Naive thymus-derived CD4-positive, alpha-beta T cell (primary cell): ENCODE measurements at regions not wholly inside any gene's neighbourhood (a gene's known extent, or its start where the extent isn't known, plus 50 kb on each side); places are given as distances from the start of the nearest gene placed in this dataset.

Source experiments
- ATAC-seq: fragments of 150-1000 bp; cut with Tn5 transposase; 2 replicates; pipeline ENCODE4 v1.10.0; 2021; ENCODE audit warnings: mild to moderate bottlenecking, moderate library complexity
- CTCF ChIA-PET: fragments of 350-600 bp; sonication (Branson Sonifier 250); formaldehyde crosslinking; loops from one replicate; lab custom pipeline; 2021; ENCODE audit warnings: antibody characterized with exemption; lab: Charles Lee
- POLR2A ChIA-PET: fragments of 350-600 bp; sonication (Branson Sonifier 250); formaldehyde crosslinking; loops from one replicate; lab custom pipeline; 2021; ENCODE audit warnings: antibody characterized with exemption, inconsistent platforms; lab: Charles Lee
- DNase-seq, 9 donors: peaks; one replicate each; pipeline versions ENCODE4 v3.0.0 to v3.0.0-alpha.2; 2020 to 2022; ENCODE audit warnings: mixed read lengths in 1 of 9
- H3K27ac ChIP-seq: one replicate; pipeline ENCODE4 v1.7.0; 2013; ENCODE audit warnings: mild to moderate bottlenecking, low read depth, low read length, moderate library complexity
- H3K27me3 ChIP-seq, 2 donors: one replicate each; pipeline ENCODE4 v1.7.0; 2013; ENCODE audit warnings: low read length in 2 of 2, mild to moderate bottlenecking in 2 of 2, moderate library complexity in 2 of 2; ENCODE audit not compliant: control insufficient read depth in 2 of 2, insufficient read depth in 2 of 2
- H3K36me3 ChIP-seq, 3 experiments: 1 replicate in 2 of 3; 2 replicates in 1 of 3; pipeline ENCODE4 v1.7.0; 2013; ENCODE audit warnings: low read length in 3 of 3, mild to moderate bottlenecking in 3 of 3, moderate library complexity in 1 of 3; ENCODE audit not compliant: insufficient read depth in 3 of 3, control insufficient read depth in 2 of 3
- H3K4me1 ChIP-seq, 2 donors: one replicate each; pipeline ENCODE4 v1.7.0; 2013; ENCODE audit warnings: low read length in 2 of 2, mild to moderate bottlenecking in 2 of 2, moderate library complexity in 1 of 2; ENCODE audit not compliant: control insufficient read depth in 2 of 2, insufficient read depth in 2 of 2
- H3K4me3 ChIP-seq: 2 replicates; pipeline ENCODE4 v1.7.0; 2013; ENCODE audit warnings: mild to moderate bottlenecking, low read length
- H3K9me3 ChIP-seq, 3 experiments: 1 replicate in 2 of 3; 2 replicates in 1 of 3; pipeline ENCODE4 v1.7.0; 2013; ENCODE audit warnings: low read length in 3 of 3; ENCODE audit not compliant: control insufficient read depth in 2 of 3
- H3K27ac Mint-ChIP-seq, 9 donors: one replicate each; pipeline ENCODE4 v1.8.0; 2020 to 2022; ENCODE audit warnings: mixed read lengths in 9 of 9, mild to moderate bottlenecking in 8 of 9, moderate library complexity in 5 of 9, inconsistent platforms in 2 of 9
- H3K27me3 Mint-ChIP-seq, 5 donors: one replicate each; pipeline ENCODE4 v1.8.0; 2021 to 2022; ENCODE audit warnings: mixed read lengths in 5 of 5, mild to moderate bottlenecking in 1 of 5
- H3K36me3 Mint-ChIP-seq, 5 donors: one replicate each; pipeline ENCODE4 v1.8.0; 2020 to 2022; ENCODE audit warnings: mixed read lengths in 5 of 5, mild to moderate bottlenecking in 3 of 5, inconsistent platforms in 1 of 5
- H3K4me1 Mint-ChIP-seq, 7 donors: one replicate each; pipeline ENCODE4 v1.8.0; 2020 to 2022; ENCODE audit warnings: mixed read lengths in 7 of 7, mild to moderate bottlenecking in 3 of 7, inconsistent platforms in 1 of 7
- H3K4me3 Mint-ChIP-seq, 10 donors: one replicate each; pipeline ENCODE4 v1.8.0; 2020 to 2022; ENCODE audit warnings: mild to moderate bottlenecking in 10 of 10, mixed read lengths in 10 of 10, moderate library complexity in 6 of 10, inconsistent platforms in 2 of 10
- H3K9me3 Mint-ChIP-seq, 11 donors: one replicate each; pipeline ENCODE4 v1.8.0; 2020 to 2022; ENCODE audit warnings: mixed read lengths in 11 of 11, mild to moderate bottlenecking in 4 of 11, inconsistent platforms in 1 of 11, moderate library complexity in 1 of 11
- intact Hi-C, 2 donors: fragments of 100-400 bp; cut with micrococcal nuclease; formaldehyde crosslinking; loops; one replicate each; pipeline ENCODE4 v1.15.1; 2023

- CTCF ChIA-PET, result no interaction called here
- H3K27me3 Mint-ChIP-seq, result peaks cover 0 to 26% (median 22%) of the 10 kb centered on the region in 5 donors
- no peak overlapping the region for H3K27ac Mint-ChIP-seq
- no peak overlapping the region for H3K4me3 Mint-ChIP-seq
- ATAC-seq (no peak), DNase-seq (no peak)
- Histone ChIP-seq H3K4me1 (no peaks in the 10 kb centered on the region), H3K27ac (no peak overlapping the region), H3K4me3 (no peak overlapping the region), H3K27me3 (no peaks in the 10 kb centered on the region), H3K9me3 (no peaks in the 10 kb centered on the region), H3K36me3 (no peaks in the 10 kb centered on the region)
- H3K4me1 Mint-ChIP-seq, result no peaks in the 10 kb centered on the region
- intact Hi-C loops, result no loop called here
- H3K36me3 Mint-ChIP-seq, result peaks cover 0 to 11% (median 0%) of the 10 kb centered on the region in 5 donors
- H3K9me3 Mint-ChIP-seq, result peaks cover 0 to 31% (median 10%) of the 10 kb centered on the region in 11 donors
- POLR2A ChIA-PET, result no interaction called here
Measured at GRCh38 chr11:15672825-15673224, 558.1 kb downstream of the INSC start.

GRCh38 chr11:15673408-15673831 is 558.7 kb downstream of the INSC start:
- Histone ChIP-seq H3K36me3 (no peaks in the 10 kb centered on the region), H3K27me3 (no peaks in the 10 kb centered on the region), H3K4me3 (no peak overlapping the region), H3K9me3 (no peaks in the 10 kb centered on the region), H3K4me1 (no peaks in the 10 kb centered on the region), H3K27ac (no peak overlapping the region)
- intact Hi-C loops, result no loop called here
- peaks cover 0 to 36% (median 10%) of the 10 kb centered on the region in 11 donors for H3K9me3 Mint-ChIP-seq
- H3K36me3 Mint-ChIP-seq, result peaks cover 0 to 11% (median 0%) of the 10 kb centered on the region in 5 donors
- no peaks in the 10 kb centered on the region for H3K4me1 Mint-ChIP-seq
- ATAC-seq (no peak), DNase-seq (no peak)
- POLR2A ChIA-PET, result no interaction called here
- no peak overlapping the region for H3K27ac Mint-ChIP-seq
- CTCF ChIA-PET, result no interaction called here
- no peak overlapping the region for H3K4me3 Mint-ChIP-seq
- peaks cover 0 to 26% (median 22%) of the 10 kb centered on the region in 5 donors for H3K27me3 Mint-ChIP-seq

GRCh38 chr11:15674756-15675155 is 560.0 kb downstream of the INSC start:
- Mint-ChIP-seq H3K36me3 (peaks cover 0 to 11% (median 0%) of the 10 kb centered on the region in 5 donors), H3K27ac (no peak overlapping the region), H3K27me3 (peaks cover 0 to 26% (median 19%) of the 10 kb centered on the region in 5 donors), H3K4me1 (no peaks in the 10 kb centered on the region), H3K4me3 (no peak overlapping the region), H3K9me3 (peaks cover 0 to 42% (median 10%) of the 10 kb centered on the region in 11 donors)
- Histone ChIP-seq H3K4me1 (no peaks in the 10 kb centered on the region), H3K36me3 (no peaks in the 10 kb centered on the region), H3K4me3 (no peak overlapping the region), H3K9me3 (no peaks in the 10 kb centered on the region), H3K27ac (no peak overlapping the region), H3K27me3 (no peaks in the 10 kb centered on the region)
- no peak for ATAC-seq
- DNase-seq, result no peak
- CTCF ChIA-PET, result interaction anchor here (0.8 kb wide), 1 partner anchor 504 kb away, joined by 3 read pairs; no protein-coding TSS in a partner anchor
- intact Hi-C loops, result no loop called here
- POLR2A ChIA-PET, result no interaction called here

- CTCF ChIA-PET, result no interaction called here
- no peaks in the 10 kb centered on the region for H3K4me1 Mint-ChIP-seq
- DNase-seq, result no peak
Measured at GRCh38 chr11:15675683-15676082, 561.0 kb downstream of the INSC start.

GRCh38 chr11:15677181-15677580 is 562.5 kb downstream of the INSC start:
- no peak overlapping the region for H3K27ac Mint-ChIP-seq
- CTCF ChIA-PET, result no interaction called here
- POLR2A ChIA-PET, result no interaction called here
- H3K27me3 Mint-ChIP-seq, result peaks cover 0 to 8% (median 8%) of the 10 kb centered on the region in 5 donors
- peaks cover 0 to 42% (median 8%) of the 10 kb centered on the region in 11 donors for H3K9me3 Mint-ChIP-seq
- no peak overlapping the region for H3K4me3 Mint-ChIP-seq
- no peaks in the 10 kb centered on the region for H3K36me3 ChIP-seq
- no peaks in the 10 kb centered on the region for H3K27me3 ChIP-seq
- H3K4me3 ChIP-seq, result no peak overlapping the region
- DNase-seq (no peak), ATAC-seq (no peak)
- H3K36me3 Mint-ChIP-seq, result peaks cover 0 to 5% (median 0%) of the 10 kb centered on the region in 5 donors
- H3K27ac ChIP-seq, result no peak overlapping the region
- no peaks in the 10 kb centered on the region for H3K9me3 ChIP-seq
- intact Hi-C loops, result no loop called here
- H3K4me1 ChIP-seq, result no peaks in the 10 kb centered on the region
- H3K4me1 Mint-ChIP-seq, result no peaks in the 10 kb centered on the region

More at GRCh38 chr11:15675683-15676082, 561.0 kb downstream of the INSC start:
- ATAC-seq, result no peak
- H3K4me3 ChIP-seq, result no peak overlapping the region
- Mint-ChIP-seq H3K36me3 (peaks cover 0 to 11% (median 0%) of the 10 kb centered on the region in 5 donors), H3K27me3 (peaks cover 2 to 19% (median 11%) of the 10 kb centered on the region in 5 donors), H3K4me3 (no peak overlapping the region), H3K27ac (no peak overlapping the region), H3K9me3 (peaks cover 0 to 41% (median 10%) of the 10 kb centered on the region in 11 donors)
- no peak overlapping the region for H3K27ac ChIP-seq
- H3K36me3 ChIP-seq, result no peaks in the 10 kb centered on the region
- H3K9me3 ChIP-seq, result no peaks in the 10 kb centered on the region
- H3K4me1 ChIP-seq, result no peaks in the 10 kb centered on the region
- H3K27me3 ChIP-seq, result no peaks in the 10 kb centered on the region
- intact Hi-C loops, result no loop called here
- POLR2A ChIA-PET, result no interaction called here

GRCh38 chr11:15683528-15683927 is 568.8 kb downstream of the INSC start:
- Mint-ChIP-seq H3K4me1 (no peaks in the 10 kb centered on the region), H3K4me3 (no peak overlapping the region), H3K9me3 (peaks cover 0 to 16% (median 7%) of the 10 kb centered on the region in 11 donors), H3K36me3 (peaks cover 0 to 3% (median 0%) of the 10 kb centered on the region in 5 donors), H3K27ac (no peak overlapping the region), H3K27me3 (peaks cover 0 to 9% (median 2%) of the 10 kb centered on the region in 5 donors)
- no peaks in the 10 kb centered on the region for H3K4me1 ChIP-seq
- H3K27me3 ChIP-seq, result no peaks in the 10 kb centered on the region
- no peak overlapping the region for H3K27ac ChIP-seq
- H3K36me3 ChIP-seq, result no peaks in the 10 kb centered on the region
- no peak overlapping the region for H3K4me3 ChIP-seq
- ChIA-PET CTCF (no interaction called here), POLR2A (no interaction called here)
- intact Hi-C loops, result no loop called here
- no peaks in the 10 kb centered on the region for H3K9me3 ChIP-seq
- DNase-seq (no peak), ATAC-seq (no peak)

GRCh38 chr11:15685306-15685705 is 570.6 kb downstream of the INSC start:
- Mint-ChIP-seq H3K9me3 (peaks cover 3 to 13% (median 5%) of the 10 kb centered on the region in 11 donors), H3K27ac (peak overlapping the region in 1 of 9 donors; percentile 43), H3K36me3 (peaks cover 0 to 5% (median 0%) of the 10 kb centered on the region in 5 donors), H3K4me1 (no peaks in the 10 kb centered on the region), H3K27me3 (peaks cover 2 to 22% (median 8%) of the 10 kb centered on the region in 5 donors), H3K4me3 (no peak overlapping the region)
- H3K9me3 ChIP-seq, result no peaks in the 10 kb centered on the region
- H3K27me3 ChIP-seq, result no peaks in the 10 kb centered on the region
- H3K27ac ChIP-seq, result no peak overlapping the region
- H3K36me3 ChIP-seq, result no peaks in the 10 kb centered on the region
- ChIA-PET CTCF (no interaction called here), POLR2A (no interaction called here)
- intact Hi-C loops, result loop anchor here in 1 of 2 donors (5.0 kb wide), 1 partner anchor 327 kb away; no protein-coding TSS in a partner anchor
- no peak overlapping the region for H3K4me3 ChIP-seq
- no peaks in the 10 kb centered on the region for H3K4me1 ChIP-seq
- DNase-seq, result no peak
- ATAC-seq, result no peak
